PC-3 (cell line): ENCODE measurements at regions not wholly inside any gene's neighbourhood (a gene's known extent, or its start where the extent isn't known, plus 50 kb on each side); places are given as distances from the start of the nearest gene placed in this dataset.

Source experiments
- ATAC-seq: fragments of 200-7000 bp; cut with Tn5 transposase; 2 replicates; pipeline ENCODE4 v1.9.1; 2020; ENCODE audit warnings: mild to moderate bottlenecking, moderate library complexity
- BruUV-seq: library from RNA; stranded (reverse); fragments of 400-500 nt; replicated peaks from 2 replicates; lab custom pipeline; 2021; lab: Mats Ljungman, UMichigan
- CTCF ChIA-PET: fragments of 300-600 bp; sonication (Branson Sonifier 250); formaldehyde crosslinking; loops from one replicate; lab custom pipeline; 2022; ENCODE audit warnings: antibody characterized with exemption; lab: Charles Lee
- POLR2A ChIA-PET: fragments of 300-600 bp; sonication (Branson Sonifier 250); formaldehyde crosslinking; loops from one replicate; lab custom pipeline; 2022; ENCODE audit warnings: antibody characterized with exemption; ENCODE audit not compliant: unreplicated experiment; lab: Charles Lee
- DNase-seq: peaks from one replicate; pipeline ENCODE4 v3.0.0-alpha.2; 2015
- H2AFZ ChIP-seq: fragments of 300-600 bp; sonication (generic); 2 replicates; pipeline ENCODE4 v1.6.0; 2016; ENCODE audit warnings: antibody characterized with exemption, low read length
- H3F3A ChIP-seq: fragments of 300-600 bp; sonication (generic); one replicate; pipeline ENCODE4 v1.6.0; 2017; ENCODE audit warnings: antibody characterized with exemption, low read length, control low read depth, mild to moderate bottlenecking; ENCODE audit not compliant: unreplicated experiment
- H3K27ac ChIP-seq: fragments of 300-600 bp; sonication (generic); 2 replicates; pipeline ENCODE4 v1.5.1; 2016; ENCODE audit warnings: mild to moderate bottlenecking, low read length
- H3K27me3 ChIP-seq: fragments of 300-600 bp; sonication (generic); 2 replicates; pipeline ENCODE4 v1.6.1; 2016; ENCODE audit warnings: low read length, mixed read lengths
- H3K36me3 ChIP-seq: fragments of 300-600 bp; sonication (generic); 2 replicates; pipeline ENCODE4 v1.6.1; 2016; ENCODE audit warnings: low read depth, mixed run types, low read length, mixed read lengths
- H3K4me1 ChIP-seq: fragments of 300-600 bp; sonication (generic); 2 replicates; pipeline ENCODE4 v1.5.1; 2016; ENCODE audit warnings: low read length; ENCODE audit not compliant: insufficient read depth
- H3K4me2 ChIP-seq: fragments of 300-600 bp; sonication (generic); 2 replicates; pipeline ENCODE4 v1.6.0; 2016; ENCODE audit warnings: low read length
- H3K4me3 ChIP-seq: fragments of 300-600 bp; sonication (generic); 2 replicates; pipeline ENCODE4 v1.5.1; 2016; ENCODE audit warnings: mild to moderate bottlenecking, low read length, mixed read lengths
- H3K79me2 ChIP-seq: fragments of 300-600 bp; sonication (generic); 2 replicates; pipeline ENCODE4 v1.6.1; 2017; ENCODE audit warnings: low read length, mixed read lengths
- H3K9ac ChIP-seq: fragments of 300-600 bp; sonication (generic); 2 replicates; pipeline ENCODE4 v1.6.0; 2016; ENCODE audit warnings: mild to moderate bottlenecking, low read length
- H3K9me2 ChIP-seq: fragments of 300-600 bp; sonication (generic); replicated peaks from 2 replicates; pipeline ENCODE4 v1.6.1; 2016; ENCODE audit warnings: mixed run types, low read length, mixed read lengths
- H3K9me3 ChIP-seq: fragments of 300-600 bp; sonication (generic); 2 replicates; pipeline ENCODE4 v1.6.1; 2016; ENCODE audit warnings: low read length, mixed read lengths
- H4K20me1 ChIP-seq: fragments of 300-600 bp; sonication (generic); 2 replicates; pipeline ENCODE4 v1.6.1; 2016; ENCODE audit warnings: low read length, mixed read lengths
- CTCF ChIP-seq: fragments of 300-600 bp; sonication (generic); conservative IDR thresholded peaks from 2 replicates; pipeline ENCODE4 v1.5.1; 2017; ENCODE audit warnings: antibody characterized with exemption, low read depth, mild to moderate bottlenecking, low read length
- EZH2 ChIP-seq: fragments of 300-600 bp; sonication (generic); IDR thresholded peaks from one replicate; pipeline ENCODE4 v1.6.1; 2017; ENCODE audit warnings: antibody characterized with exemption, mild to moderate bottlenecking, low read length; ENCODE audit not compliant: unreplicated experiment
- EZH2phosphoT487 ChIP-seq: fragments of 300-600 bp; sonication (generic); IDR thresholded peaks from 2 replicates; pipeline ENCODE4 v1.6.1; 2018; ENCODE audit warnings: mild to moderate bottlenecking, antibody characterized with exemption, low read length, borderline replicate concordance
- intact Hi-C: fragments of 100-400 bp; cut with micrococcal nuclease; formaldehyde crosslinking; loops from 2 replicates; pipeline ENCODE4 v1.9.0; 2023

- H3K27ac ChIP-seq = no peak overlapping the region
- no peaks in the 10 kb centered on the region for H3K9me2 ChIP-seq
- H3K4me1 ChIP-seq = no peaks in the 10 kb centered on the region
- intact Hi-C loops = no loop called here
- H3F3A ChIP-seq = no peaks in the 10 kb centered on the region
- H2AFZ ChIP-seq = no peak overlapping the region
- ChIA-PET POLR2A (no interaction called here), CTCF (no interaction called here)
- H3K79me2 ChIP-seq = no peaks in the 10 kb centered on the region
- no peak overlapping the region for H3K4me3 ChIP-seq
- TF ChIP-seq CTCF (no peak), EZH2phosphoT487 (no peak), EZH2 (no peak)
- no peaks in the 10 kb centered on the region for H4K20me1 ChIP-seq
- DNase-seq (no peak), ATAC-seq (no peak)
- BruUV-seq = no TSS peak
- no peaks in the 10 kb centered on the region for H3K9me3 ChIP-seq
- H3K36me3 ChIP-seq = no peaks in the 10 kb centered on the region
- no peaks in the 10 kb centered on the region for H3K27me3 ChIP-seq
- H3K4me2 ChIP-seq = no peak overlapping the region
- H3K9ac ChIP-seq = no peak overlapping the region
Measured at GRCh38 chr14:84532016-84532415, 997.9 kb upstream of the FLRT2 start.

- no peaks in the 10 kb centered on the region for H3F3A ChIP-seq
- H3K36me3 ChIP-seq = no peaks in the 10 kb centered on the region
- ATAC-seq = no peak
- DNase-seq = no peak
- no peaks in the 10 kb centered on the region for H3K9me3 ChIP-seq
- H3K9ac ChIP-seq = no peak overlapping the region
- no TSS peak for BruUV-seq
- no peaks in the 10 kb centered on the region for H3K4me1 ChIP-seq
- no peak overlapping the region for H2AFZ ChIP-seq
- TF ChIP-seq CTCF (no peak), EZH2phosphoT487 (no peak), EZH2 (no peak)
- no peaks in the 10 kb centered on the region for H3K79me2 ChIP-seq
- CTCF ChIA-PET = no interaction called here
- H3K27me3 ChIP-seq = no peaks in the 10 kb centered on the region
- no peak overlapping the region for H3K4me3 ChIP-seq
- H3K4me2 ChIP-seq = no peak overlapping the region
- no peak overlapping the region for H3K27ac ChIP-seq
- H4K20me1 ChIP-seq = no peaks in the 10 kb centered on the region
- POLR2A ChIA-PET = no interaction called here
- intact Hi-C loops = no loop called here
- no peaks in the 10 kb centered on the region for H3K9me2 ChIP-seq
Measured at GRCh38 chr14:84533181-84533725, 996.7 kb upstream of the FLRT2 start.

- H3K9me3 ChIP-seq = 0 out of 2 replicates have a peak, but pooled peaks cover 3% of the 10 kb centered on the region
- H3K27ac ChIP-seq = no peak overlapping the region
- intact Hi-C loops = no loop called here
- H3K9ac ChIP-seq = no peak overlapping the region
- BruUV-seq = no TSS peak
- no peaks in the 10 kb centered on the region for H3K9me2 ChIP-seq
- DNase-seq (no peak), ATAC-seq (no peak)
- ChIA-PET POLR2A (no interaction called here), CTCF (no interaction called here)
- no peaks in the 10 kb centered on the region for H4K20me1 ChIP-seq
- no peak overlapping the region for H2AFZ ChIP-seq
- no peaks in the 10 kb centered on the region for H3K4me1 ChIP-seq
- no peaks in the 10 kb centered on the region for H3K36me3 ChIP-seq
- H3K4me2 ChIP-seq = no peak overlapping the region
- no peaks in the 10 kb centered on the region for H3K79me2 ChIP-seq
- TF ChIP-seq EZH2phosphoT487 = no peak
- no peak for TF ChIP-seq EZH2
- TF ChIP-seq CTCF = no peak
- H3K27me3 ChIP-seq = no peaks in the 10 kb centered on the region
- H3F3A ChIP-seq = no peaks in the 10 kb centered on the region
- H3K4me3 ChIP-seq = no peak overlapping the region
Measured at GRCh38 chr14:84533791-84534190, 996.2 kb upstream of the FLRT2 start.
